Epithelial cell of esophagus (primary cell): ENCODE measurements at regions not wholly inside any gene's neighbourhood (a gene's known extent, or its start where the extent isn't known, plus 50 kb on each side); places are given as distances from the start of the nearest gene placed in this dataset.

Experiments used
- DNase-seq: peaks from one replicate; pipeline ENCODE4 v3.0.0; 2010; ENCODE audit warnings: low read depth
- H3K4me3 ChIP-seq: 2 replicates; pipeline ENCODE4 v1.5.1; 2011; ENCODE audit warnings: mild to moderate bottlenecking, low read length, control low read depth
- TF ChIP-seq, protein P1 (sequence below): IDR thresholded peaks from 2 replicates; pipeline ENCODE4 v1.5.1; 2011; ENCODE audit warnings: low read depth, mild to moderate bottlenecking, low read length, control low read depth, inconsistent platforms; ENCODE audit not compliant: insufficient read depth; ENCODE audit errors: missing control alignments

DNA sequence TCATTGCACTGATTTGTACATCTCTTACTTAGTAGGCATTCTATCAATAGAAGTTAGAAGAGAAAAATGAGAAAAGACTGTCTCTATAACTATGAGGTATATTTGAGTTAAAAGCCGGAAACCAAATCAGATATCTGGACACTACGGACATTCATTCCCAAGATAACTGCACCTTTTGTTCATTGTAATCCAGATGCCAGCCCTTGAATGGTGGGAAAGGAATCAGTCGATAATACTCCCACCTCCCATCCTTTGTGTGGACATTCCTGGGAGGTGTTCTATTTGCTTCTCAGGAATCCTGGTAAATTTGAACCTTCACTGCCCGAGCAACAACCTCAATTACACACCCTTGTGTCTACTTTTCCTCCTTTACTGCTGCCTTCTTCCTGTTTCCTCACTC is 225.2 kb downstream of the CHD9NB start:
- no peak for DNase-seq
- no peak overlapping the region for H3K4me3 ChIP-seq
- TF ChIP-seq, protein P1, sequence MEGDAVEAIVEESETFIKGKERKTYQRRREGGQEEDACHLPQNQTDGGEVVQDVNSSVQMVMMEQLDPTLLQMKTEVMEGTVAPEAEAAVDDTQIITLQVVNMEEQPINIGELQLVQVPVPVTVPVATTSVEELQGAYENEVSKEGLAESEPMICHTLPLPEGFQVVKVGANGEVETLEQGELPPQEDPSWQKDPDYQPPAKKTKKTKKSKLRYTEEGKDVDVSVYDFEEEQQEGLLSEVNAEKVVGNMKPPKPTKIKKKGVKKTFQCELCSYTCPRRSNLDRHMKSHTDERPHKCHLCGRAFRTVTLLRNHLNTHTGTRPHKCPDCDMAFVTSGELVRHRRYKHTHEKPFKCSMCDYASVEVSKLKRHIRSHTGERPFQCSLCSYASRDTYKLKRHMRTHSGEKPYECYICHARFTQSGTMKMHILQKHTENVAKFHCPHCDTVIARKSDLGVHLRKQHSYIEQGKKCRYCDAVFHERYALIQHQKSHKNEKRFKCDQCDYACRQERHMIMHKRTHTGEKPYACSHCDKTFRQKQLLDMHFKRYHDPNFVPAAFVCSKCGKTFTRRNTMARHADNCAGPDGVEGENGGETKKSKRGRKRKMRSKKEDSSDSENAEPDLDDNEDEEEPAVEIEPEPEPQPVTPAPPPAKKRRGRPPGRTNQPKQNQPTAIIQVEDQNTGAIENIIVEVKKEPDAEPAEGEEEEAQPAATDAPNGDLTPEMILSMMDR = no peak

DNA sequence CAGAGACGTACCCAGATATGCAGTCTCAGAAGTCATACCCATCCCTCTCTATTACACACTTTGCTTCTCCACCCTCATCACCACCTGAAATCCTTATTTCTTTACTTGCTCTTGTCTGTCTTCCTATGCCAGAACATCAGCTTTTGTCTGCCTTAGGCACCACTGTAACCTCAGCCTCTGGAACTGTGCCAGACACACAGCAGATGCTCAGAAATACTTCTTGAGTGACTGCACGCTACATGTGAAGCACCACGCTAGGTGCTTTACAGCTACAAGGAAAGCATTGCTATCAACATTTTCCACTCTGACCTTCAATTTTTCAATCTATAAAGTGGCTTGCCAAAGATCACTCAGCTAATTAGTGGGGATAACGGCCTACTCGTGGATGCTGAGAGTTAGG is 226.8 kb downstream of the CHD9NB start:
- H3K4me3 ChIP-seq = no peak overlapping the region
- TF ChIP-seq, protein P1 = no peak
- peak; percentile 41 for DNase-seq

DNA sequence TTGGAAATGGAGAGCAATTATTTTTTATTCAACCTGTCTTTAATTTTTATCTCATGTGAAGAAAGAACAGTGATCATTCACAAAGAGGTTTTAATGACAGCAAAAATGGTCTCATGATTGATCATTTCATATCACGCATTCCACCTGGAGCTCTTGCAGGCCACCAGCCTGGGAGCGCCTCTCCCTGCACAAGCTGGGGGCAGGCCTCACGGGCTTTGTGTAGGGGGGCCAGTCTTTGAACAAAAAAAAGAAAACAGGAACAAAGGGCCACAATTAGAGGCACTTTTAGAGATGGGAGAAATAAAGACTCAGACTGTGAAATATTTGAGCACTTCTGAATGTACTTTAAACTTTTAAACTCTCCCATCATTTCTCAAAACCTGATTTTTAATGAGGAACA is 232.9 kb downstream of the CHD9NB start:
- DNase-seq = no peak
- TF ChIP-seq, protein P1 = no peak
- no peak overlapping the region for H3K4me3 ChIP-seq

DNA sequence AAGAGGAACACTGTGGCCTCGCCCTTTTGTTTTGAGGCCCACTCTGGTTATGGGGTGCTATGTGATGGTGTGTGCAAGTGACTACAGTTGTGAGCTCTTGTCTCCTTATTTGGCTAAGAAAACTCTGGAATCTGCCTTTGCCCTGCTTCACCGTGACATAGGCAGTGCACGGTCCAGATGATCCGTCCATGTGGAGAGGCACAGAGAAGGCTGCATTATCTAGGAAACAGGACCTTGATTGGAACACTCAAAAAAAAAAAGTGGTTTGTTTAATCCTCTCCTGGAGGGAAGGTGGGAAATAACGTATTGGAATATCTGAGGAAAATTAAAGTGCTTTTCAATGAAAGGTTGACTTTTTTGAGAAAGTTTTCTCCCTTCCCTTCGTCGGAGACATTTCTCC is 233.3 kb downstream of the CHD9NB start:
- no peak overlapping the region for H3K4me3 ChIP-seq
- DNase-seq = no peak
- TF ChIP-seq, protein P1 = no peak

DNA sequence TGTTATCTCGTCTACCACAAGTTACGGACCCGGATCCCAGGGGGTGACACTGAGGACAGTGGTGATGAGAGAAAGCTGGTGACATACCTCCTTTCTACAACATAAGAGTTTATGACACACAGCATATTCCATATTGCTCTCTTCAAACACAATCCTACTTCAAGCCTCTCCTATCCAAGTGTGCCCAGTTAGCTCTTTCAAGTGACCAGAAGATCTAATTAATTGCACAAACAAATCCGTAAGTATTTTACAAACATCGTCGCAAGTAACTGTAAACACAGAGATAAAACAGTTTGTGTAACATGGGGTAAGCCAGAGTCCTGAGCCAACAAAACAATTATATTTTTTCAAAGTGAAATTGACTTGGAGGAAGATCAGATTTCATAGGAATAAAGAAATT is 235.0 kb downstream of the CHD9NB start:
- DNase-seq = no peak
- TF ChIP-seq, protein P1 = no peak
- no peak overlapping the region for H3K4me3 ChIP-seq

DNA sequence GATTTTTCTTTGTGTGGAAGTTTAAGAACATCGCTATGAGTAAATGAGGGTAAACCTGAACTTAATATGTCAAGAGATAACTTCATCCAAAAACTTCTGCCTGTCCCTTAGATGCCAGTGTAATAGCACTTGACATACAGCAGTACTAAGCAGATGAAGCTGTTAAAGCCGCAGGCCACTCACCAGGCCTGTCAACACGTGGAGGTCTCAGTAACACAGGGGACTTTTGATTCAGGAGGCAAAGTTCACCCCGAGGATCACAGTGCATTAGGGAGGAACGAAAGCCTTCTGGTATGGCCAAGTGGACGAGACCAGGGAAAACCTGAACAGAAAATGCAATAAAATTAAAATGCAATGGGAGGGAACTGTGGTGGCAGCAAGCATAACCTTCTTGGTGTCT is 235.7 kb downstream of the CHD9NB start:
- DNase-seq = no peak
- TF ChIP-seq, protein P1 = no peak
- H3K4me3 ChIP-seq = no peak overlapping the region

DNA sequence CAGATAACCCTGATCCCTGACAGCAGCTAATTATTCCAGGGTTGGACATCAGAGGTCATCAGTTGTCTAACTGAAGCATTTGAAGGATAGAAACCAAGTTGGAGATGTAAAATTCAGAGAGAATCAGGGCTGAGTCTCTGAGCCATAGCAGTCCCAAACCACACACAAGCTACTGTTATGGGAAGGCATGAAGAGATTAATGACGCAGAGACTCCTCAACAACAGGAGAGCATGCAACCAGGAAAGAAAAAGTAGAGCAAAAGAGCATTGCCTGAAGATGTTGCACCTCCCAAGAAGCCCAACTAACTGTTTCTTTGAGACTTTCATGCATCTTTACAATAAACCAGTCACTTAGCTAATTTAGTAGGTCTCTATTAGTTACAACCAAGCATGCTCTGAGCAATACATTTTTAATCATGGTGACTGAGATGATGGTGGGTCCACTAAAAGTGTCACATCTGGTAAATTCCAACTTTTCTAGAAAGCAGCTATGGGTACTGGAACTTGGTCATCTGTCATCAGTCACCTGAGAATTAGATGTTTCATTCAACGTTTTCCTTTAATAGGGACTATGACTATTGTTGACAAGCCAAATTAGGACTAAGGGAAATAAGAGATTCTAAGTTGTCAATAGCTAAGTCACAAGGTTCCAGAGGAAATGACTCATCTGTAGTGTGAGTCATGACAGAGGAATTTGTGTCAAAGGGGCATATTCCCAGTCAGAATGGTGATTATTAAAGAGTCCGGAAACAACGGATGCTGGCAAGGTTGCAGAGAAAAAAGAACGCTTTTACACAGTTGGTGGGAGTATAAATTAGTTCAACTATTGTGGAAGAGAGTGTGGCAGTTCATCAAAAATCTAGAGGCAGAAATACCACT is 239.8 kb downstream of the CHD9NB start:
- H3K4me3 ChIP-seq = no peak overlapping the region
- TF ChIP-seq, protein P1 = no peak
- peak; percentile 66 for DNase-seq
